Retinal pigment epithelial cell (primary cell): ENCODE measurements at regions not wholly inside any gene's neighbourhood (a gene's known extent, or its start where the extent isn't known, plus 50 kb on each side); places are given as distances from the start of the nearest gene placed in this dataset.
A peak's percentile ranks its signal among the peaks of the same experiment; 100 is the strongest.

Source experiments
- DNase-seq: peaks from one replicate; pipeline ENCODE4 v3.0.0-alpha.2; 2010; ENCODE audit warnings: low read depth
- H3K4me3 ChIP-seq: 2 replicates; pipeline ENCODE4 v1.5.1; 2011; ENCODE audit warnings: mild to moderate bottlenecking, low read length, control low read depth, moderate library complexity
- TF ChIP-seq, protein P1 (sequence below): conservative IDR thresholded peaks from 2 replicates; pipeline ENCODE4 v1.5.1; 2011; ENCODE audit warnings: low read depth, low read length, control low read depth, inconsistent platforms

DNA sequence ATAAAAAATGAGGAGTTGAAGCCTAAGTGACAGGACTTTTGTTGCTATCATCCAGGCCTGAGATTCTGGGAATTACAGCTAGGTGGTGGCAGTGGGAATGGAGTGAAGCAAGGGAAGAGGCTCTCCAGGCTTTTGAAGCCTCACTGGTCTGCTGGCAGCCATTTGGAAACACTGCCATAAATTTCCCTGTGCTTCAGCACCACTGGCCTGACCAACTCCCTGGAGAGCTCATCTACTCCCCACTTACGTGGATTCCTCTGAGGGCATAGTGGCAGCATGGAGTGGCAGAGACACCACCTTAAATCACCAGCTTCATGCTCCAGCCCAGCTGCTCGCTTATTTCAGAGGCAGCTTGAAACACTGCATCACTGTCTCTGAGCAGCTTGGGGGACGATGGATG is 518.2 kb downstream of the TLR4 start:
- TF ChIP-seq, protein P1, sequence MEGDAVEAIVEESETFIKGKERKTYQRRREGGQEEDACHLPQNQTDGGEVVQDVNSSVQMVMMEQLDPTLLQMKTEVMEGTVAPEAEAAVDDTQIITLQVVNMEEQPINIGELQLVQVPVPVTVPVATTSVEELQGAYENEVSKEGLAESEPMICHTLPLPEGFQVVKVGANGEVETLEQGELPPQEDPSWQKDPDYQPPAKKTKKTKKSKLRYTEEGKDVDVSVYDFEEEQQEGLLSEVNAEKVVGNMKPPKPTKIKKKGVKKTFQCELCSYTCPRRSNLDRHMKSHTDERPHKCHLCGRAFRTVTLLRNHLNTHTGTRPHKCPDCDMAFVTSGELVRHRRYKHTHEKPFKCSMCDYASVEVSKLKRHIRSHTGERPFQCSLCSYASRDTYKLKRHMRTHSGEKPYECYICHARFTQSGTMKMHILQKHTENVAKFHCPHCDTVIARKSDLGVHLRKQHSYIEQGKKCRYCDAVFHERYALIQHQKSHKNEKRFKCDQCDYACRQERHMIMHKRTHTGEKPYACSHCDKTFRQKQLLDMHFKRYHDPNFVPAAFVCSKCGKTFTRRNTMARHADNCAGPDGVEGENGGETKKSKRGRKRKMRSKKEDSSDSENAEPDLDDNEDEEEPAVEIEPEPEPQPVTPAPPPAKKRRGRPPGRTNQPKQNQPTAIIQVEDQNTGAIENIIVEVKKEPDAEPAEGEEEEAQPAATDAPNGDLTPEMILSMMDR: peak; percentile 26
- DNase-seq: no peak
- no peak overlapping the region for H3K4me3 ChIP-seq

DNA sequence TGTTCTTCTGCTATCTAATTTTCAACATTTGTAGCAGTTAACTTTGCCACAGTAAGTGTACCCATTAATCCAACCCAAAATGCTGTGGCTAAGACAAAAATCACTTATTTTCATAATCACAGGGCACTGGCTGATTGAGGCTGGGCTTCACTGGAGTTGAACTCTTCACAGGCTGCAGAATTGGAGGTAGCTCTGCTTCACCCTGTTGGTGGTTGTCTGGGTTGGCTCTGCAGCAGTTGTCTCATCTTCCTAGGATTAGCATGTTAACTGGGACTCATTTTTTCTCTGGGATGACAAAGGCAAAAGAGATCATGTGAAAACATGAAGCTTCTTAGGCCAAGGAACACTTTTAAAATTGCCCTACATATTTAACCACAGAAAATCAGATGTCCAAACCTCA is 518.9 kb downstream of the TLR4 start:
- no peak overlapping the region for H3K4me3 ChIP-seq
- TF ChIP-seq, protein P1: no peak
- DNase-seq: no peak

DNA sequence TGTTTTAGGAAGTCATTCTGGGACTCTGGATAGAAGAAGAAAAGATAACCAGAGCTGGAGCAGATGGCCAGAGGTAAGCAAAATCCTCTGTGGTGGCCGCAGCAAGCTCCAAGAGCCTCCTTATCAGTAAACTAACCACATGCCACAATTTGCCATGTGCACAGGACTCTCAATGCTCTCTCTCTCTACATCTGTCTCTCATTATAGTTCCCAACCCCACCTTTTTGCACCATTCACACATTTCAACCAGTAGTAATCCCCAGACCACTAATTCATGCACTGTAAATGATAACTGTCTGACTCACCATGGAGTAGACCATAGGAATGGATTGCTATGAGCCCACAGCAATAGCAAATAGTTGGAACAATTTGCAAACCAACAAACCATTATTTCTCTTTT is 526.1 kb downstream of the TLR4 start:
- TF ChIP-seq, protein P1: no peak
- no peak overlapping the region for H3K4me3 ChIP-seq
- DNase-seq: no peak

DNA sequence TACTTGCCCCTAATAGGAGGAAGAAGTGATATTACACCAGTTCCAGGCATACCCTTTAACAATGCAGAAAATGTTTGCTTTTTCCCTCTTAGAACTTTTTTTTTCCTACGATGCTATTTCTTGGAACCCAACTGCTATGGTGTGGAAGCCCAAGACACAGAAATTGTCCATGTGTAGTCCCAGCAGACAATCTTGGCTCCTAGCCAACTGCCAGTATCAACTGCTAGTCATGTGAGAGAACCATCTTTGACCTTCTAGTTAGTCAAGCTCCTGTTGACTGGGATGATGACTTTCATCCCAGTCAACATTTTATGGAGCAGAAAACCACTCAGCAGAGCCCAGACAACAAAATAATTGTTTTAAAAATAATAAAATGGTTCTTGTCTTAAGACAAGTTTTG is 532.4 kb downstream of the TLR4 start:
- no peak for DNase-seq
- H3K4me3 ChIP-seq: no peak overlapping the region
- TF ChIP-seq, protein P1: no peak

DNA sequence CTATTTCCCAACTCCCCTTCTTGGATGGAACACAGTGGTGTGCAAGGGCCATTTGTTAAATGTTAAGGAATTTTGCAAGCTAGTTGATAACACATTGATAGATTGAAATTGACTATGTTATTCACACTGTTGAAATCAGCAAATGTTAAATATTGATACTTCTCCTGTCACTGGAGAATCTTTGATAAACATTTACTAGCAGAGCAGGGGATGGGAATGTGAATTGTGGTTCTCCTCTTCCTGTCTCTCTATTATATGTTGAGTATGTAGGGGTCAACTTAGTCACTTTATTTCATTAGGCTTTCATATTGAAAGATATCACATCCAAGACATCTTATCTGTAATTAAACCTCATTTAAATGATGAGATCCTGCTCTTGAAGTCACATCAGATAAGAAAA is 533.9 kb downstream of the TLR4 start:
- H3K4me3 ChIP-seq: no peak overlapping the region
- DNase-seq: no peak
- TF ChIP-seq, protein P1: no peak

DNA sequence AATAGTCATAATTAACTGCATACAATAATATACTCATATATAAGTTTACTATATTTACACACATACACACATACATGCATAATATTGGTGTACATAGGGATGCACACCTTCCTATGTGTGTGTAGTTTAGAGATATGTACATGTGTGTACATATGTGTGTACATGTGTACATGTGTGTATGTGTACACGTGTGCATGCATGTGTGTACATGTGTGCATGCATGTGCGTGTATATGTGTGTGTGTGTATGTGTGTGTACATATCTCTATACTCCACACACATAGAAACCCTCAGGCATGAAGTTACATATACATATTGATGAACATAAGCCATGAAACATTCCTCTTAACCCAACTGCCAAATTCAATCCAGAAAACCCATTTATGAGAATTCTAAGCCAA is 547.8 kb downstream of the TLR4 start:
- no peak overlapping the region for H3K4me3 ChIP-seq
- DNase-seq: no peak
- TF ChIP-seq, protein P1: no peak

DNA sequence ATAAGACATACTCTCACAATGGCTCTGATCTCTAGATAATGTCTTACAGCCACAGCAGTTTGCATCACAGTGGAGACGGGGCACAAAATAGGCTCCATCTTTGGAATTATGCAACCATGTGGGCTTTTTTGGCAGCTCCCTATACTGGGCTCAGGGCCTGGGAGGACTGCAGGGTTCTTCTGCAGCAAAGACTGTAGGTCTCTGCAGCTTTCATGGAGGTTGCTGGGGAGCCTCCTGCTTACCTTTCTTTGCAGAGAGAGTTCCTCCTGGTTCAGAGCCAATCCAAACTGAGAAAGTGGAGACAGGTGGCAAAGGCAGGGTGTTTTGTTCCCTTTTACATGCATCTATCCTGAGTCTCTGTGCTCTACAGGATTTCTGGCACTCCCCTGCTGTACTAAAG is 558.0 kb downstream of the TLR4 start:
- H3K4me3 ChIP-seq: no peak overlapping the region
- no peak for DNase-seq
- TF ChIP-seq, protein P1: no peak
